ENCODE measurements at regions not wholly inside any gene's neighbourhood (a gene's known extent, or its start where the extent isn't known, plus 50 kb on each side); places are given as distances from the start of the nearest gene placed in this dataset.

GRCh38 chrX:149372866-149373265, 132.2 kb downstream of the IDS start:
- TF ChIP-seq CTCF (IDR thresholded peaks at IDR 0.05) (no peak), POLR2A (IDR thresholded peaks at IDR 0.05) (no peak)
